OCI-LY3 (cell line): ENCODE measurements at regions not wholly inside any gene's neighbourhood (a gene's known extent, or its start where the extent isn't known, plus 50 kb on each side); places are given as distances from the start of the nearest gene placed in this dataset.

ENCODE experiments used
- H2AFZ ChIP-seq: fragments of 200-600, 300-600 bp; shearing (Covaris generic); 2 replicates; pipeline ENCODE4 v1.6.0; 2014; ENCODE audit warnings: antibody characterized with exemption, low read depth, low read length
- H3K27ac ChIP-seq: fragments of 200-600, 300-600 bp; sonication (generic); 2 replicates; pipeline ENCODE4 v1.5.1; 2014; ENCODE audit warnings: mild to moderate bottlenecking, low read length, moderate library complexity, mixed read lengths
- H3K27me3 ChIP-seq: fragments of 200-600, 300-600 bp; sonication (generic); 2 replicates; pipeline ENCODE4 v1.6.1; 2014; ENCODE audit warnings: low read depth, low read length, mixed read lengths
- H3K36me3 ChIP-seq: fragments of 200-600, 300-600 bp; sonication (generic); replicated peaks from 2 replicates; pipeline ENCODE3; 2014; ENCODE audit warnings: low read depth, low read length, mixed read lengths
- H3K4me1 ChIP-seq: fragments of 300-600, 200-600 bp; sonication (generic); 2 replicates; pipeline ENCODE4 v1.6.1; 2014; ENCODE audit warnings: low read length, mixed read lengths
- H3K4me2 ChIP-seq: fragments of 200-600, 300-600 bp; sonication (generic); 2 replicates; pipeline ENCODE4 v1.6.1; 2014; ENCODE audit warnings: low read length, mixed read lengths
- H3K4me3 ChIP-seq: fragments of 300-600, 200-600 bp; sonication (generic); 2 replicates; pipeline ENCODE4 v1.5.1; 2014; ENCODE audit warnings: antibody characterized with exemption, mild to moderate bottlenecking, low read length, moderate library complexity
- H3K79me2 ChIP-seq: fragments of 300-600, 200-600 bp; shearing (Covaris generic); 2 replicates; pipeline ENCODE4 v1.6.1; 2014; ENCODE audit warnings: mild to moderate bottlenecking, low read length, mixed read lengths
- H3K9ac ChIP-seq: fragments of 300-600, 200-600 bp; shearing (Covaris generic); 2 replicates; pipeline ENCODE4 v1.6.0; 2014; ENCODE audit warnings: mild to moderate bottlenecking, low read length, moderate library complexity
- H3K9me3 ChIP-seq: fragments of 200-600, 300-600 bp; shearing (Covaris generic); 2 replicates; pipeline ENCODE4 v1.6.1; 2014; ENCODE audit warnings: low read length, mixed read lengths; ENCODE audit not compliant: insufficient read depth
- H4K20me1 ChIP-seq: fragments of 200-600, 300-600 bp; sonication (generic); 2 replicates; pipeline ENCODE4 v1.6.1; 2016; ENCODE audit warnings: low read length, mixed read lengths; ENCODE audit not compliant: insufficient read depth
- CTCF ChIP-seq: fragments of 200-600, 300-600 bp; sonication (generic); IDR thresholded peaks from 2 replicates; pipeline ENCODE4 v1.5.1; 2014; ENCODE audit warnings: antibody characterized with exemption, low read length, low read depth
- EZH2phosphoT487 ChIP-seq: fragments of 200-600 bp; shearing (Covaris generic); IDR thresholded peaks from 2 replicates; pipeline ENCODE4 v1.6.1; 2018; ENCODE audit warnings: antibody characterized with exemption, mixed run types, low read depth

- no peak for TF ChIP-seq CTCF
- no peak for TF ChIP-seq EZH2phosphoT487
Observed at GRCh38 chr4:123613586-123614344, 217.2 kb downstream of the SPRY1 start.

GRCh38 chr4:123615901-123616300 lies 219.3 kb downstream of the SPRY1 start:
- TF ChIP-seq CTCF, result no peak

More at GRCh38 chr4:123613586-123614344, 217.2 kb downstream of the SPRY1 start:
- Histone ChIP-seq H3K79me2 (no peaks in the 10 kb centered on the region), H3K36me3 (no peaks in the 10 kb centered on the region), H2AFZ (no peak overlapping the region), H3K27ac (no peak overlapping the region), H3K4me1 (no peaks in the 10 kb centered on the region), H4K20me1 (no peaks in the 10 kb centered on the region), H3K9me3 (no peaks in the 10 kb centered on the region), H3K9ac (no peak overlapping the region), H3K27me3 (no peaks in the 10 kb centered on the region), H3K4me2 (no peak overlapping the region), H3K4me3 (no peak overlapping the region)

GRCh38 chr4:123616951-123617461 lies 220.4 kb downstream of the SPRY1 start:
- Histone ChIP-seq H3K9me3 (no peaks in the 10 kb centered on the region), H4K20me1 (no peaks in the 10 kb centered on the region), H2AFZ (0 out of 2 replicates have a peak overlapping the region, but pooled peaks have one; percentile 28), H3K4me1 (no peaks in the 10 kb centered on the region), H3K27ac (no peak overlapping the region), H3K79me2 (no peaks in the 10 kb centered on the region), H3K9ac (no peak overlapping the region), H3K4me2 (no peak overlapping the region), H3K27me3 (no peaks in the 10 kb centered on the region), H3K4me3 (no peak overlapping the region), H3K36me3 (no peaks in the 10 kb centered on the region)
- TF ChIP-seq EZH2phosphoT487 (no peak), CTCF (no peak)

More at GRCh38 chr4:123615901-123616300, 219.3 kb downstream of the SPRY1 start:
- H2AFZ ChIP-seq, result no peak overlapping the region
- no peak overlapping the region for H3K4me3 ChIP-seq
- no peaks in the 10 kb centered on the region for H3K27me3 ChIP-seq
- H3K4me1 ChIP-seq, result no peaks in the 10 kb centered on the region
- no peak overlapping the region for H3K4me2 ChIP-seq
- no peaks in the 10 kb centered on the region for H3K79me2 ChIP-seq
- H3K9me3 ChIP-seq, result no peaks in the 10 kb centered on the region
- no peaks in the 10 kb centered on the region for H4K20me1 ChIP-seq
- no peak overlapping the region for H3K27ac ChIP-seq
- no peaks in the 10 kb centered on the region for H3K36me3 ChIP-seq
- H3K9ac ChIP-seq, result no peak overlapping the region

- Histone ChIP-seq H3K4me1 (no peaks in the 10 kb centered on the region), H3K79me2 (no peaks in the 10 kb centered on the region), H3K36me3 (no peaks in the 10 kb centered on the region), H3K9me3 (no peaks in the 10 kb centered on the region), H4K20me1 (no peaks in the 10 kb centered on the region), H3K9ac (no peak overlapping the region), H2AFZ (no peak overlapping the region), H3K4me2 (no peak overlapping the region), H3K27me3 (no peaks in the 10 kb centered on the region), H3K27ac (no peak overlapping the region), H3K4me3 (no peak overlapping the region)
- TF ChIP-seq CTCF, result no peak
- TF ChIP-seq EZH2phosphoT487, result no peak
Observed at GRCh38 chr4:123617791-123618190, 221.2 kb downstream of the SPRY1 start.
